ENCODE measurements at regions not wholly inside any gene's neighbourhood (a gene's known extent, or its start where the extent isn't known, plus 50 kb on each side); places are given as distances from the start of the nearest gene placed in this dataset.

DNA sequence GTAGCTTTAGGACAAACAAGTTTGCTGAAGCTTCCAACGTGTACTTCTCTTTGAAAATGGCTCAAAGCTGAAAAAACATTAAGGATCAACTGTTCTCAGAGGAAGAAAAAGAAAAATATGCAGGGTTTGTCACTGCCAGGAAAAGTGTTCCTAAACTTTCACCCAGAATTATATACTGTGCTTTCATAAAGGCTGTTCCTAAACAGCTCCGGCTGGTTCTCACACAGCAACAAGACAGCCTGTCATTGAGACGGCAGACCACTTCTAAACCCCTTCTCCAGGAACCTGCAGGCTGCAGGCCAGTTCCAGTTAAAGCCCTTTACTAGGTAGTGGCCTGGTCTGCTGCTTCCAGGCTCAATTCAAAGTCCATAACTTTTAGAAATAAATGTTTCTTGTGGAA, 97.4 kb upstream of the SOX4 start:
- Histone ChIP-seq H3K9me2 (ENCODE audit: insufficient read depth, low read length) (no peaks in the 10 kb centered on the region), H3K4me3 (ENCODE audit: low read length) (no peak overlapping the region), H3K79me2 (replicated peaks; ENCODE audit: insufficient read depth, low read length) (no peaks in the 10 kb centered on the region), H3F3A (ENCODE audit: insufficient read depth, low read length, poor library complexity, severe bottlenecking) (no peaks in the 10 kb centered on the region), H3K27me3 (ENCODE audit: insufficient read depth, low read depth, low read length) (no peaks in the 10 kb centered on the region), H3K4me2 (ENCODE audit: low read length) (no peak overlapping the region), H2AFZ (ENCODE audit: low read depth, low read length) (no peak overlapping the region), H3K9ac (ENCODE audit: low read length) (no peak overlapping the region), H3K36me3 (ENCODE audit: insufficient read depth, low read length) (no peaks in the 10 kb centered on the region), H3K27ac (ENCODE audit: low read length) (no peak overlapping the region), H4K20me1 (ENCODE audit: insufficient read depth) (no peaks in the 10 kb centered on the region), H3K9me3 (ENCODE audit: low read length) (no peaks in the 10 kb centered on the region)
- no peak for TF ChIP-seq TAF1 (IDR thresholded peaks at IDR 0.05; ENCODE audit: low read depth)
- no peak for TF ChIP-seq EZH2 (IDR thresholded peaks at IDR 0.05; ENCODE audit: borderline replicate concordance, insufficient read depth, low read length, poor library complexity, severe bottlenecking)
- TF ChIP-seq POLR2AphosphoS5 (IDR thresholded peaks at IDR 0.05), result no peak
- no peak for TF ChIP-seq MXI1 (conservative IDR thresholded peaks at IDR 0.05; ENCODE audit: poor library complexity, severe bottlenecking)
- TF ChIP-seq RAD21 (conservative IDR thresholded peaks at IDR 0.05), result no peak
- no peak for TF ChIP-seq SMC3 (conservative IDR thresholded peaks at IDR 0.05; ENCODE audit: poor library complexity)
- no peak for TF ChIP-seq REST (IDR thresholded peaks at IDR 0.05; ENCODE audit: borderline replicate concordance)
- TF ChIP-seq, protein P1, sequence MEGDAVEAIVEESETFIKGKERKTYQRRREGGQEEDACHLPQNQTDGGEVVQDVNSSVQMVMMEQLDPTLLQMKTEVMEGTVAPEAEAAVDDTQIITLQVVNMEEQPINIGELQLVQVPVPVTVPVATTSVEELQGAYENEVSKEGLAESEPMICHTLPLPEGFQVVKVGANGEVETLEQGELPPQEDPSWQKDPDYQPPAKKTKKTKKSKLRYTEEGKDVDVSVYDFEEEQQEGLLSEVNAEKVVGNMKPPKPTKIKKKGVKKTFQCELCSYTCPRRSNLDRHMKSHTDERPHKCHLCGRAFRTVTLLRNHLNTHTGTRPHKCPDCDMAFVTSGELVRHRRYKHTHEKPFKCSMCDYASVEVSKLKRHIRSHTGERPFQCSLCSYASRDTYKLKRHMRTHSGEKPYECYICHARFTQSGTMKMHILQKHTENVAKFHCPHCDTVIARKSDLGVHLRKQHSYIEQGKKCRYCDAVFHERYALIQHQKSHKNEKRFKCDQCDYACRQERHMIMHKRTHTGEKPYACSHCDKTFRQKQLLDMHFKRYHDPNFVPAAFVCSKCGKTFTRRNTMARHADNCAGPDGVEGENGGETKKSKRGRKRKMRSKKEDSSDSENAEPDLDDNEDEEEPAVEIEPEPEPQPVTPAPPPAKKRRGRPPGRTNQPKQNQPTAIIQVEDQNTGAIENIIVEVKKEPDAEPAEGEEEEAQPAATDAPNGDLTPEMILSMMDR (IDR thresholded peaks at IDR 0.05; ENCODE audit: poor library complexity, severe bottlenecking), result no peak
- TF ChIP-seq EP300 (conservative IDR thresholded peaks at IDR 0.05; ENCODE audit: poor library complexity, severe bottlenecking), result no peak

DNA sequence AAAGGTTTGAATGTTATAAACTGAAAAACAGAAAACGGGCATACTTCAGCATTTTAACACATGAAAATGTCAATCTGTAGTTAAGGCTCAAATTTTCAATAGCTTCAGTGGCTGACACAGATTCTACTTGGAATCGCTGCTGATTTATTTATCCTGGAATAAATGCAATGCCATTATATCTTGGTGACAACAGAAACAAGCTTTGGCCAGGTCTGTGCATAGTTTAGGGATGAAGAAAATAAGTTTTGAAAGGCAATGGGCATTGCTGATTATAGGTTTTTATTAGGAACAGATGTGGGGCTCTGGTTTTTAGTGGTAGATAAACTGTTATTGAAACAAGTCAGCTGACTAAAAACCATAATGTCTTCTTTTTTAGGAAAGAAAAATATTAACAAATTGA, 96.8 kb upstream of the SOX4 start:
- H3K9ac ChIP-seq (ENCODE audit: low read length), result no peak overlapping the region
- H2AFZ ChIP-seq (ENCODE audit: low read depth, low read length), result no peak overlapping the region
- H3F3A ChIP-seq (ENCODE audit: insufficient read depth, low read length, poor library complexity, severe bottlenecking), result no peaks in the 10 kb centered on the region
- no peaks in the 10 kb centered on the region for H3K36me3 ChIP-seq (ENCODE audit: insufficient read depth, low read length)
- no peaks in the 10 kb centered on the region for H3K9me2 ChIP-seq (ENCODE audit: insufficient read depth, low read length)
- H3K4me3 ChIP-seq (ENCODE audit: low read length), result no peak overlapping the region
- H3K9me3 ChIP-seq (ENCODE audit: low read length), result no peaks in the 10 kb centered on the region
- TF ChIP-seq SMC3 (conservative IDR thresholded peaks at IDR 0.05; ENCODE audit: poor library complexity), result no peak
- TF ChIP-seq EP300 (conservative IDR thresholded peaks at IDR 0.05; ENCODE audit: poor library complexity, severe bottlenecking), result no peak
- TF ChIP-seq, protein P1 (IDR thresholded peaks at IDR 0.05; ENCODE audit: poor library complexity, severe bottlenecking), result no peak
- TF ChIP-seq POLR2AphosphoS5 (IDR thresholded peaks at IDR 0.05), result no peak
- no peak for TF ChIP-seq REST (IDR thresholded peaks at IDR 0.05; ENCODE audit: borderline replicate concordance)
- TF ChIP-seq RAD21 (conservative IDR thresholded peaks at IDR 0.05), result no peak
- no peak for TF ChIP-seq EZH2 (IDR thresholded peaks at IDR 0.05; ENCODE audit: borderline replicate concordance, insufficient read depth, low read length, poor library complexity, severe bottlenecking)
- TF ChIP-seq MXI1 (conservative IDR thresholded peaks at IDR 0.05; ENCODE audit: poor library complexity, severe bottlenecking), result no peak
- TF ChIP-seq TAF1 (IDR thresholded peaks at IDR 0.05; ENCODE audit: low read depth), result no peak
- H3K79me2 ChIP-seq (replicated peaks; ENCODE audit: insufficient read depth, low read length), result no peaks in the 10 kb centered on the region
- H3K4me2 ChIP-seq (ENCODE audit: low read length), result no peak overlapping the region
- no peaks in the 10 kb centered on the region for H3K27me3 ChIP-seq (ENCODE audit: insufficient read depth, low read depth, low read length)
- H4K20me1 ChIP-seq (ENCODE audit: insufficient read depth), result no peaks in the 10 kb centered on the region
- no peak overlapping the region for H3K27ac ChIP-seq (ENCODE audit: low read length)
